Astrocyte of the cerebellum (primary cell): ENCODE measurements at regions not wholly inside any gene's neighbourhood (a gene's known extent, or its start where the extent isn't known, plus 50 kb on each side); places are given as distances from the start of the nearest gene placed in this dataset.

Experiments used
- DNase-seq: peaks from one replicate; pipeline ENCODE4 v3.0.0-alpha.2; 2011; ENCODE audit warnings: low read depth
- H3K4me3 ChIP-seq: 2 replicates; pipeline ENCODE4 v1.5.1; 2011; ENCODE audit warnings: mild to moderate bottlenecking, low read depth, low read length, moderate library complexity
- CTCF ChIP-seq: IDR thresholded peaks from 2 replicates; pipeline ENCODE4 v1.5.1; 2012; ENCODE audit warnings: low read length, low read depth, moderate library complexity, mild to moderate bottlenecking; ENCODE audit errors: missing control alignments
- in situ Hi-C: cut with HindIII; loops from 2 replicates; pipeline ENCODE4 v1.10.0; 2017; ENCODE audit warnings: low sequenced_read_pairs

DNA sequence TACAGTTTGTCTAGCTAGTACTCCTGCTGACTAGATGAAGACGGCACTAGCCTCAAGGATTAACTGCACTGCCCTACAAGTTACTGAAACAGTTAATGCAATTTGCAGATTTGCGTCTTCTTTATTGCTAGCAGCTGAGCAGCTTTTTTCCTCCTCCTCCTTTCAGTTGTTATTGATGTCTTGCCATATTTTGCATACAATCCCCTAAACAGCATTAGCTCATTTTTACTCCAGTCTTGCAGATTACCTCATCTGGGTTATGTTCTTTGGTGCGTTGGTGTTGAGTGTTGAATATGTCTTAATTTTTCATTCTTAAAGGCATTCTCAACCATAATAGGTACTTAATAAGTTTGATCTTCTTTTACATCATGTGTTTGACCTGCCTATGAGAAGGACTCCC, 363.4 kb upstream of the LYPLAL1 start:
- in situ Hi-C loops = no loop called here
- TF ChIP-seq CTCF = no peak
- DNase-seq = no peak
- no peak overlapping the region for H3K4me3 ChIP-seq

DNA sequence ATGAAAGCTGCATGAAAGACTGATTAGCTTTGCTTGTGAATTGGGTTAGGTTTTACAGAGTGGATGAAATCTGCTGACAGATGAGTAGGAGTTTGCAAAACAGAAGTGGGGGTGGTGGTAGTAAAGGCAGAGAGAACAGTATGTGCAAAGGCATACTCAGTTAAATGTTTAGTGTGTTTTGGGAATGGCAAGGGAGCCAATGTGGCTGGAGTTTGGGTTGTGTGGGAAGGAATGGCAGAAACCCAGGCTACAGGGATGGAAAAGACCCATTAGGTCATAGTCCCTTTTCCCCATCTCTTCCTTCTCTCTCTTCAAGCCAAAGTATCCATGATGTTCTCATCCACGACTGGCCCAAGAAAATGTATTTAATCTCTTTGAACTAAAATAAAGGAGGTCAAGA, 362.2 kb upstream of the LYPLAL1 start:
- no peak for DNase-seq
- no peak for TF ChIP-seq CTCF
- H3K4me3 ChIP-seq = no peak overlapping the region
- in situ Hi-C loops = no loop called here

GRCh38 chr1:218812360-218812759, 361.3 kb upstream of the LYPLAL1 start:
- no peak overlapping the region for H3K4me3 ChIP-seq
- in situ Hi-C loops = no loop called here
- TF ChIP-seq CTCF = no peak
- DNase-seq = no peak

DNA sequence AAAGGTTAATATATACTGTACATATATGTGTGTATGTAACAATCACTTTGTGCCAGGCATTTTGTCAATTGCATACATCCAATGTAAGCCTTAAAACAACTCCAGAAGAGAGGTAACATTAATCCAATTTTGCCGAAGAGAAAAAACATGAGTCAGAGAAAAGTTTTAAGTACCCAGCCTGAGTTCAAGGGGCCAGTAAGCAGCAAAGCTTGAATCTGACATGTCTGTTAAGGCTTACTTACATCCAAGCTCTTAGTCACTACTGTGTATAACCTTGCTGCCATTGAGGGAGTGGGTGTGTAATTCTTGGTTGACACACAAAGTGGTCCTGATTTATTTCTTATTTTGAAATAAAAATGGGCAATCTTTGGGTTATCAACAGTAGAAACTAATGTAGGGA, 360.4 kb upstream of the LYPLAL1 start:
- no peak for DNase-seq
- no peak overlapping the region for H3K4me3 ChIP-seq
- no peak for TF ChIP-seq CTCF
- in situ Hi-C loops = no loop called here

GRCh38 chr1:218815076-218815475, 358.6 kb upstream of the LYPLAL1 start:
- H3K4me3 ChIP-seq = no peak overlapping the region
- in situ Hi-C loops = no loop called here
- DNase-seq = no peak
- TF ChIP-seq CTCF = no peak

- no peak for TF ChIP-seq CTCF
- in situ Hi-C loops = no loop called here
- H3K4me3 ChIP-seq = no peak overlapping the region
- DNase-seq = no peak
Measured at GRCh38 chr1:218817071-218817470, 356.6 kb upstream of the LYPLAL1 start.
